GM20000 (cell line): ENCODE measurements at regions not wholly inside any gene's neighbourhood (a gene's known extent, or its start where the extent isn't known, plus 50 kb on each side); places are given as distances from the start of the nearest gene placed in this dataset.

Experiments
- DNase-seq: peaks from one replicate; pipeline ENCODE4 v3.0.0; 2012; ENCODE audit warnings: low spot score
- CTCF ChIP-seq: IDR thresholded peaks from 2 replicates; pipeline ENCODE4 v1.5.1; 2012; ENCODE audit warnings: mild to moderate bottlenecking, control low read depth; ENCODE audit errors: extremely low read depth, missing control alignments

DNA sequence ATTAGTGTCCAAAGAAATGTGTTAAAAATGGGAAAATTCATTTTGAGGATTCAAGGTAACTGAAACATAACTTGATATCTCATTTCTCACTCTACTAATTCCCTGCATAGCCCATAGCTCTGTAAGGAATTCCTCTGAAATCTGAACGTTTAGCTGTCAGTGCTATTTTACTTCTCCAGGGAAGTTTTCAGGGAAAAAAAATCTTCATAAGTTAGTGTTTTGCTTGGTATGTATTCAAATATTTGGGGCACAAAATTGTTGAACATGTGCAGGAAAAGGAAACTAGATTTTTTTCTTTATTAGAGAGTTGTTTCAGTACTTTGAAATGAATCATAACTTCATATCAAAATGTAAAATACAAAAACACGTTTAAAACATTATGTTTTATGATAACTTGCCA is 891.4 kb downstream of the CENPC start:
- no peak for TF ChIP-seq CTCF
- DNase-seq, result no peak

DNA sequence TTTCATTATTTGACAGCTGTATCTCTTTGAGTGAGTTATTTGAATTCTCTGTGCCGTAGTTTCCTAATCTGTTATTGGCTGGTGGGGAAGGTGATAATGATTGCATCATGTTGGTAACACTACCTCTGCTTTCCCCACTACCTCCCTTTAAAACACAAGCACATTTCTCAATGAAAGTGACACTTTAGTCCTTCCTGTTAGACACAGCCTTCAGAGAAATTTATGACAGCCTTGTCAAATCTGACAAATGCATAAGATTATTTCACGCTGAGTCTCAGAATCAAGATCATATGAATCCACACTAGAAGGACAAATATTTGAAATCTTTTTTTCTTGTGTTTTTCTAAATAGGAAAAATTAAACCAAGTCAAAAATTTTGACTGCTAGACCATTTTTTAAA is 896.1 kb downstream of the CENPC start:
- TF ChIP-seq CTCF, result no peak
- no peak for DNase-seq

DNA sequence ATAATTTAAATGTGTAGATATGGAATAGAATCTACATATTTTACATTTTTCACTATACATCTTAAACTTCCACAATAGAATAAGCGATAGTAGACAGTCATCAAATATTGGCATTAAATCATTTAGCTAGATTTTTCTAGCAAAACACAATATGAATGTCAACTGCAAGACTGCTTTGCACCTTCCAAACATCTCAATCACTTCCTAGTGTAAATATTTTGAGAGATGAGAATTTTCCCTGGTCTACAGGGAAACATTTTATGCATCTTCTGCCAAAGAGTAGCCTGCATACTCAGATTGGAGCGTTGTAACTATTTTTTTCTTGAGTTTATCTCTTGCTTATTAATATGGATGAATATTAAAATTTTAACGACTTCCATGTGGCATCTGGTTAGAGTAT is 897.4 kb downstream of the CENPC start:
- no peak for DNase-seq
- TF ChIP-seq CTCF, result no peak

DNA sequence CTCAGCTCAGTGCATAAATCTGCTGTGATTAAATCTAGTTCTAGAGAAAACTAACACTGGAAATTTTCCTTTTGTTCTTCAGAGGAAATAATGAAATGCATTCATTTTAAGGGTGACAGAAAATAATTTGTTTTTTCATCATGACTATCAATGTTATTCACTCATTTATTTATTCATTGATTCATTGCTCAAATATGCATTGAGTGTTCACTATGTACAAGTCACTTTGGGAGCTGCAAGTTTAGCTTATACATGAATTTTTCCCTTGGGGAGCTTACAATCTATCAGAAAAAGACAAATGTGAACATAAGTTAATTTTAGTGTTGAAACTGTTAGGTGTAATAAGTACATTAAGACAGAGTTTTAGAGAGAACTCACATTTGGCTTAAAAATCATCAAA is 897.8 kb downstream of the CENPC start:
- TF ChIP-seq CTCF, result no peak
- no peak for DNase-seq

- DNase-seq, result no peak
- TF ChIP-seq CTCF, result no peak
These were observed 904.9 kb downstream of the CENPC start for GRCh38 chr4:66640233-66640990.

DNA sequence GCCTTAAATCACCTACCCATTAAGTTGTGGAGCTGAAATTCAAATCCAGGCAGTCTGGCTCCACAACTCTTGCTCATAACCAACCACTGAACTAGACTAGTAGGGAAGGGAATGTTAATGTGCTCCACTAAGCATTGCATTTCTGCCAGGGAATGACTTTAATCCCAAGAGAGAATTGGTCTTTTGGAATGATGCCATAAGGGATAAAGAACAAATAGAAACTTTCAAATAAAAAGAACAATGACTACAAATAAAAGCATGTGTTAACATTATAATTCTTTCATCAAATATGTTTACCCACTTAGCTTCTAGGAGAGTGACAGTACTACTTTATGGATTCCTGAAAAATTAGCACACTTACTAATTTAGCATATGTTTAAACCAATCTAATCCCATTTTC is 905.9 kb downstream of the CENPC start:
- no peak for DNase-seq
- TF ChIP-seq CTCF, result no peak

- TF ChIP-seq CTCF, result no peak
- DNase-seq, result no peak
These were observed 909.0 kb downstream of the CENPC start for GRCh38 chr4:66636349-66636748.
